ENCODE measurements at regions not wholly inside any gene's neighbourhood (a gene's known extent, or its start where the extent isn't known, plus 50 kb on each side); places are given as distances from the start of the nearest gene placed in this dataset.

GRCh38 chr10:130873636-130874035 is 437.9 kb downstream of the TCERG1L start:
- Histone ChIP-seq H3K27me3 (no peaks in the 10 kb centered on the region), H3K4me3 (no peak overlapping the region), H3K9me3 (no peaks in the 10 kb centered on the region), H3K4me1 (no peaks in the 10 kb centered on the region), H3K36me3 (no peaks in the 10 kb centered on the region), H3K27ac (no peak overlapping the region)
- no peak for DNase-seq
- in situ Hi-C loops (cut with MboI; ENCODE audit: low pct_ligation_motif_present in 1 of 4, low pct_unique_long_range_greater_than_20kb in 1 of 4, low sequenced_read_pairs in 3 of 4) (no loop called here), intact Hi-C loops (cut with DNase I; ENCODE audit: low total_unique reads) (no loop called here)
- no peak for TF ChIP-seq POLR2A (IDR thresholded peaks at IDR 0.05)
- no peak for TF ChIP-seq POLR2AphosphoS5 (IDR thresholded peaks at IDR 0.05)
- TF ChIP-seq, protein P1, sequence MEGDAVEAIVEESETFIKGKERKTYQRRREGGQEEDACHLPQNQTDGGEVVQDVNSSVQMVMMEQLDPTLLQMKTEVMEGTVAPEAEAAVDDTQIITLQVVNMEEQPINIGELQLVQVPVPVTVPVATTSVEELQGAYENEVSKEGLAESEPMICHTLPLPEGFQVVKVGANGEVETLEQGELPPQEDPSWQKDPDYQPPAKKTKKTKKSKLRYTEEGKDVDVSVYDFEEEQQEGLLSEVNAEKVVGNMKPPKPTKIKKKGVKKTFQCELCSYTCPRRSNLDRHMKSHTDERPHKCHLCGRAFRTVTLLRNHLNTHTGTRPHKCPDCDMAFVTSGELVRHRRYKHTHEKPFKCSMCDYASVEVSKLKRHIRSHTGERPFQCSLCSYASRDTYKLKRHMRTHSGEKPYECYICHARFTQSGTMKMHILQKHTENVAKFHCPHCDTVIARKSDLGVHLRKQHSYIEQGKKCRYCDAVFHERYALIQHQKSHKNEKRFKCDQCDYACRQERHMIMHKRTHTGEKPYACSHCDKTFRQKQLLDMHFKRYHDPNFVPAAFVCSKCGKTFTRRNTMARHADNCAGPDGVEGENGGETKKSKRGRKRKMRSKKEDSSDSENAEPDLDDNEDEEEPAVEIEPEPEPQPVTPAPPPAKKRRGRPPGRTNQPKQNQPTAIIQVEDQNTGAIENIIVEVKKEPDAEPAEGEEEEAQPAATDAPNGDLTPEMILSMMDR (IDR thresholded peaks at IDR 0.05) = no peak
- no peak for TF ChIP-seq EP300 (IDR thresholded peaks at IDR 0.05; ENCODE audit: low read depth)
- WGBS, 2 donors (ENCODE audit: low coverage in 1 of 2) = 94% methylated on average over 1 of the region's 1 CpG; no CpG with 5 or more reads in 1 of the 2 donors

DNA sequence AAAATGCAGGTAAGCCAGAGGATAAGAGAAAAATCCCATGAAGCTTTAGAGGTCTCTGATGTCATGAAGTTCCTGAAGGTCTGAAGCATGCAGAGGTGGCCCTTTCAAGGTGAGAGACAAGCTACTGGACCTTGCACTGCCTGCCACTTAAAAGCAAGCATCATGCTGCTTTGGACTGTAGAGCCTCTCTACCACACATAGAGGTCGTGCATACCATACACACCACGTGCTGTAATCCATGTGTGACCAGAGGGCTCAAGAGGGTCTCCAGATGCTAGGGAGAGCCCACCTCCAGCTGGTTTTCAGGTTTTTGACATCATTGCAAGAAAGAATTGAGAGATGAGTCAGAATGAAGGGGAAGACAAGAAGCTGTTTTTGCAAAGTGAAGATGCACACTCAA is 436.4 kb downstream of the TCERG1L start:
- in situ Hi-C loops (cut with MboI; ENCODE audit: low pct_ligation_motif_present in 1 of 4, low pct_unique_long_range_greater_than_20kb in 1 of 4, low sequenced_read_pairs in 3 of 4) = no loop called here
- WGBS, 2 donors (ENCODE audit: low coverage in 1 of 2) = 21 to 33% methylated on average over 2 of the region's 2 CpGs
- DNase-seq = no peak
- Histone ChIP-seq H3K9me3 (no peaks in the 10 kb centered on the region), H3K27ac (no peak overlapping the region), H3K4me3 (no peak overlapping the region), H3K36me3 (no peaks in the 10 kb centered on the region), H3K4me1 (no peaks in the 10 kb centered on the region), H3K27me3 (no peaks in the 10 kb centered on the region)
- TF ChIP-seq POLR2A (IDR thresholded peaks at IDR 0.05) (no peak), EP300 (IDR thresholded peaks at IDR 0.05; ENCODE audit: low read depth) (no peak), POLR2AphosphoS5 (IDR thresholded peaks at IDR 0.05) (no peak)
- TF ChIP-seq, protein P1 (IDR thresholded peaks at IDR 0.05) = no peak
- intact Hi-C loops (cut with DNase I; ENCODE audit: low total_unique reads) = no loop called here

GRCh38 chr10:130875897-130876472 is 435.5 kb downstream of the TCERG1L start:
- 90% methylated on average over 6 of the region's 7 CpGs; no CpG with 5 or more reads in 1 of the 2 donors for WGBS, 2 donors (ENCODE audit: low coverage in 1 of 2)
- no peak for DNase-seq
- in situ Hi-C loops (cut with MboI; ENCODE audit: low pct_ligation_motif_present in 1 of 4, low pct_unique_long_range_greater_than_20kb in 1 of 4, low sequenced_read_pairs in 3 of 4) = no loop called here

DNA sequence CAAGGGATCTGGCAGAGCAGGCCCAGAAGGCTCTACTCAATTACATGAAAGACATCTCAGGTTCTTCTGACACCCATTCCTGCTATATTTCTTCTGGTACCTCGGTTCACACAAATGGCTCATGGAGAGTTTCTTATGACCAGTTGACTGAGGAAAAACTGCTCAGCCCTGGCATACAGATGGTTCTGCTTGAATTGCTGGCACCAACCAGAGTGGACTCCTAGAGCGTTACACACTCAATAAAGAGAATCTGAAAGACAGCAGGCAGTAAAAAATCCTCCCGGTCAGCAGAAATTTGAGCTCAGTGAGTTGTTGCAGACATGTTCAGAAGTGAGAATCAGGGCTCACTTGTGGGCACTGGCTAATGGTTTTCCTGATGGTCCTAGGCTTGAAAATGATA is 434.4 kb downstream of the TCERG1L start:
- intact Hi-C loops (cut with DNase I; ENCODE audit: low total_unique reads) = no loop called here
- H3K4me3 ChIP-seq = no peak overlapping the region
- no peaks in the 10 kb centered on the region for H3K9me3 ChIP-seq
- H3K4me1 ChIP-seq = no peaks in the 10 kb centered on the region
- H3K36me3 ChIP-seq = no peaks in the 10 kb centered on the region
- TF ChIP-seq EP300 (IDR thresholded peaks at IDR 0.05; ENCODE audit: low read depth) (no peak), POLR2A (IDR thresholded peaks at IDR 0.05) (no peak), POLR2AphosphoS5 (IDR thresholded peaks at IDR 0.05) (no peak)
- TF ChIP-seq, protein P1 (IDR thresholded peaks at IDR 0.05) = no peak
- DNase-seq = no peak
- WGBS, 2 donors (ENCODE audit: low coverage in 1 of 2) = 65 to 83% methylated on average over 3 of the region's 3 CpGs
- no peaks in the 10 kb centered on the region for H3K27me3 ChIP-seq
- H3K27ac ChIP-seq = no peak overlapping the region
- in situ Hi-C loops (cut with MboI; ENCODE audit: low pct_ligation_motif_present in 1 of 4, low pct_unique_long_range_greater_than_20kb in 1 of 4, low sequenced_read_pairs in 3 of 4) = no loop called here

More at GRCh38 chr10:130875897-130876472, 435.5 kb downstream of the TCERG1L start:
- no peak overlapping the region for H3K27ac ChIP-seq
- TF ChIP-seq, protein P1 (IDR thresholded peaks at IDR 0.05) = no peak
- no peak for TF ChIP-seq EP300 (IDR thresholded peaks at IDR 0.05; ENCODE audit: low read depth)
- TF ChIP-seq POLR2AphosphoS5 (IDR thresholded peaks at IDR 0.05) = no peak
- TF ChIP-seq POLR2A (IDR thresholded peaks at IDR 0.05) = no peak
- H3K4me1 ChIP-seq = no peaks in the 10 kb centered on the region
- H3K9me3 ChIP-seq = no peaks in the 10 kb centered on the region
- H3K4me3 ChIP-seq = no peak overlapping the region
- H3K27me3 ChIP-seq = no peaks in the 10 kb centered on the region
- intact Hi-C loops (cut with DNase I; ENCODE audit: low total_unique reads) = no loop called here
- H3K36me3 ChIP-seq = no peaks in the 10 kb centered on the region
